Immature natural killer cell (primary cell): ENCODE measurements at regions not wholly inside any gene's neighbourhood (a gene's known extent, or its start where the extent isn't known, plus 50 kb on each side); places are given as distances from the start of the nearest gene placed in this dataset.
A peak's percentile ranks its signal among the peaks of the same experiment; 100 is the strongest.
"Not testable (repeated sequence)": the region's sequence is repeated elsewhere in the genome, so short reads cannot be mapped to it uniquely, and the experiment has no call there.

Experiments used
- DNase-seq, 3 donors: peaks; one replicate each; pipeline ENCODE4 v3.0.0; 2022; ENCODE audit warnings: mixed read lengths in 1 of 3
- H3K27ac Mint-ChIP-seq, 6 donors: one replicate each; pipeline ENCODE4 v1.8.0; 2020; ENCODE audit warnings: mixed read lengths in 6 of 6, mild to moderate bottlenecking in 5 of 6, inconsistent platforms in 4 of 6, moderate library complexity in 3 of 6
- H3K27me3 Mint-ChIP-seq, 3 donors: one replicate each; pipeline ENCODE4 v1.8.0; 2020 to 2021; ENCODE audit warnings: low read depth in 3 of 3, mild to moderate bottlenecking in 3 of 3, mixed read lengths in 3 of 3, moderate library complexity in 3 of 3, inconsistent platforms in 1 of 3
- H3K36me3 Mint-ChIP-seq, 3 donors: one replicate each; pipeline ENCODE4 v1.8.0; 2020; ENCODE audit warnings: mixed read lengths in 3 of 3, inconsistent platforms in 2 of 3, mild to moderate bottlenecking in 2 of 3
- H3K4me1 Mint-ChIP-seq, 2 donors: one replicate each; pipeline ENCODE4 v1.8.0; 2020; ENCODE audit warnings: inconsistent platforms in 2 of 2, mild to moderate bottlenecking in 2 of 2, mixed read lengths in 2 of 2, moderate library complexity in 1 of 2
- H3K4me3 Mint-ChIP-seq, 5 donors: one replicate each; pipeline ENCODE4 v1.8.0; 2020; ENCODE audit warnings: mild to moderate bottlenecking in 5 of 5, mixed read lengths in 5 of 5, inconsistent platforms in 3 of 5, moderate library complexity in 3 of 5
- H3K9me3 Mint-ChIP-seq, 6 donors: one replicate each; pipeline ENCODE4 v1.8.0; 2020; ENCODE audit warnings: mild to moderate bottlenecking in 6 of 6, mixed read lengths in 6 of 6, inconsistent platforms in 4 of 6, moderate library complexity in 3 of 6

- Mint-ChIP-seq H3K36me3 (no peaks in the 10 kb centered on the region), H3K27me3 (no peaks in the 10 kb centered on the region), H3K27ac (no peak overlapping the region), H3K9me3 (peaks cover 11 to 58% (median 35%) of the 10 kb centered on the region in 6 donors), H3K4me1 (no peaks in the 10 kb centered on the region), H3K4me3 (no peak overlapping the region)
- no peak for DNase-seq
Measured at GRCh38 chr11:90705661-90706060, 482.8 kb upstream of the CHORDC1 start.

GRCh38 chr11:90704510-90704909 is 481.7 kb upstream of the CHORDC1 start:
- Mint-ChIP-seq H3K27ac (no peak overlapping the region), H3K36me3 (no peaks in the 10 kb centered on the region), H3K4me1 (no peaks in the 10 kb centered on the region), H3K9me3 (peaks cover 10 to 66% (median 35%) of the 10 kb centered on the region in 6 donors), H3K4me3 (no peak overlapping the region), H3K27me3 (no peaks in the 10 kb centered on the region)
- no peak for DNase-seq

GRCh38 chr11:90701716-90702115 is 478.9 kb upstream of the CHORDC1 start:
- Mint-ChIP-seq H3K36me3 (no peaks in the 10 kb centered on the region), H3K27ac (no peak overlapping the region), H3K4me3 (no peak overlapping the region), H3K4me1 (no peaks in the 10 kb centered on the region), H3K27me3 (no peaks in the 10 kb centered on the region), H3K9me3 (peaks cover 10 to 71% (median 26%) of the 10 kb centered on the region in 6 donors)
- no peak for DNase-seq

- peaks cover 10 to 64% (median 23%) of the 10 kb centered on the region in 6 donors for H3K9me3 Mint-ChIP-seq
- H3K27me3 Mint-ChIP-seq: no peaks in the 10 kb centered on the region
- H3K4me3 Mint-ChIP-seq: no peak overlapping the region
- no peak for DNase-seq
- no peaks in the 10 kb centered on the region for H3K4me1 Mint-ChIP-seq
- H3K27ac Mint-ChIP-seq: no peak overlapping the region
- H3K36me3 Mint-ChIP-seq: no peaks in the 10 kb centered on the region
Measured at GRCh38 chr11:90700789-90701439, 478.1 kb upstream of the CHORDC1 start.

GRCh38 chr11:90699791-90700400 is 477.0 kb upstream of the CHORDC1 start:
- Mint-ChIP-seq H3K36me3 (no peaks in the 10 kb centered on the region), H3K4me1 (no peaks in the 10 kb centered on the region), H3K4me3 (no peak overlapping the region), H3K27me3 (no peaks in the 10 kb centered on the region), H3K27ac (no peak overlapping the region), H3K9me3 (peaks cover 10 to 59% (median 21%) of the 10 kb centered on the region in 6 donors)
- no peak for DNase-seq

- Mint-ChIP-seq H3K27me3 (no peaks in the 10 kb centered on the region), H3K4me3 (no peak overlapping the region), H3K36me3 (peaks cover 0 to 2% (median 0%) of the 10 kb centered on the region in 3 donors), H3K9me3 (peaks cover 10 to 54% (median 12%) of the 10 kb centered on the region in 6 donors), H3K4me1 (no peaks in the 10 kb centered on the region), H3K27ac (no peak overlapping the region)
- no peak for DNase-seq
Measured at GRCh38 chr11:90698238-90698637, 475.4 kb upstream of the CHORDC1 start.

- DNase-seq, H3K36me3 Mint-ChIP-seq, H3K4me3 Mint-ChIP-seq, H3K4me1 Mint-ChIP-seq, H3K27me3 Mint-ChIP-seq: not testable (repeated sequence)
- Mint-ChIP-seq H3K9me3 (peaks cover 5 to 49% (median 28%) of the 10 kb centered on the region in 6 donors), H3K27ac (peak overlapping the region in 1 of 6 donors; percentile 16)
Measured at GRCh38 chr11:90675496-90675895, 452.6 kb upstream of the CHORDC1 start.

- Mint-ChIP-seq H3K9me3 (peaks cover 3 to 55% (median 15%) of the 10 kb centered on the region in 6 donors), H3K4me3 (no peak overlapping the region), H3K27ac (no peak overlapping the region), H3K4me1 (peaks cover 0 to 1% of the 10 kb centered on the region in 2 donors), H3K36me3 (no peaks in the 10 kb centered on the region), H3K27me3 (no peaks in the 10 kb centered on the region)
- DNase-seq: no peak
Measured at GRCh38 chr11:90669094-90669493, 446.2 kb upstream of the CHORDC1 start.

GRCh38 chr11:90668502-90668901 is 445.7 kb upstream of the CHORDC1 start:
- no peak overlapping the region for H3K4me3 Mint-ChIP-seq
- H3K4me1 Mint-ChIP-seq: peaks cover 0 to 1% of the 10 kb centered on the region in 2 donors
- no peaks in the 10 kb centered on the region for H3K27me3 Mint-ChIP-seq
- peaks cover 2 to 61% (median 15%) of the 10 kb centered on the region in 6 donors for H3K9me3 Mint-ChIP-seq
- DNase-seq: no peak
- no peak overlapping the region for H3K27ac Mint-ChIP-seq
- H3K36me3 Mint-ChIP-seq: no peaks in the 10 kb centered on the region

- Mint-ChIP-seq H3K27ac (no peak overlapping the region), H3K27me3 (no peaks in the 10 kb centered on the region), H3K4me3 (no peak overlapping the region), H3K9me3 (peaks cover 10 to 40% (median 16%) of the 10 kb centered on the region in 6 donors), H3K36me3 (no peaks in the 10 kb centered on the region), H3K4me1 (peaks cover 0 to 1% of the 10 kb centered on the region in 2 donors)
- DNase-seq: no peak
Measured at GRCh38 chr11:90661233-90661632, 438.4 kb upstream of the CHORDC1 start.

- Mint-ChIP-seq H3K27ac (no peak overlapping the region), H3K4me3 (no peak overlapping the region), H3K9me3 (peaks cover 4 to 36% (median 15%) of the 10 kb centered on the region in 6 donors), H3K27me3 (no peaks in the 10 kb centered on the region), H3K36me3 (no peaks in the 10 kb centered on the region), H3K4me1 (no peaks in the 10 kb centered on the region)
- no peak for DNase-seq
Measured at GRCh38 chr11:90656171-90656570, 433.3 kb upstream of the CHORDC1 start.

- Mint-ChIP-seq H3K27ac (no peak overlapping the region), H3K27me3 (no peaks in the 10 kb centered on the region), H3K9me3 (peaks cover 4 to 45% (median 16%) of the 10 kb centered on the region in 6 donors), H3K4me1 (no peaks in the 10 kb centered on the region), H3K4me3 (no peak overlapping the region), H3K36me3 (no peaks in the 10 kb centered on the region)
- no peak for DNase-seq
Measured at GRCh38 chr11:90650153-90650552, 427.3 kb upstream of the CHORDC1 start.

GRCh38 chr11:90646706-90647105 is 423.9 kb upstream of the CHORDC1 start:
- Mint-ChIP-seq H3K27ac (no peak overlapping the region), H3K4me1 (no peaks in the 10 kb centered on the region)

GRCh38 chr11:90646266-90646665 is 423.4 kb upstream of the CHORDC1 start:
- Mint-ChIP-seq H3K27ac (no peak overlapping the region), H3K36me3 (no peaks in the 10 kb centered on the region), H3K4me1 (no peaks in the 10 kb centered on the region), H3K27me3 (no peaks in the 10 kb centered on the region), H3K9me3 (peaks cover 9 to 50% (median 24%) of the 10 kb centered on the region in 6 donors), H3K4me3 (no peak overlapping the region)
- no peak for DNase-seq

More at GRCh38 chr11:90646706-90647105, 423.9 kb upstream of the CHORDC1 start:
- Mint-ChIP-seq H3K36me3 (no peaks in the 10 kb centered on the region), H3K9me3 (peaks cover 9 to 51% (median 23%) of the 10 kb centered on the region in 6 donors), H3K27me3 (no peaks in the 10 kb centered on the region), H3K4me3 (no peak overlapping the region)
- DNase-seq: no peak
